Astrocyte of the cerebellum (primary cell): ENCODE measurements at regions not wholly inside any gene's neighbourhood (a gene's known extent, or its start where the extent isn't known, plus 50 kb on each side); places are given as distances from the start of the nearest gene placed in this dataset.
"Not testable (repeated sequence)": the region's sequence is repeated elsewhere in the genome, so short reads cannot be mapped to it uniquely, and the experiment has no call there.

ENCODE experiments used
- DNase-seq: peaks from one replicate; pipeline ENCODE4 v3.0.0-alpha.2; 2011; ENCODE audit warnings: low read depth
- H3K4me3 ChIP-seq: 2 replicates; pipeline ENCODE4 v1.5.1; 2011; ENCODE audit warnings: mild to moderate bottlenecking, low read depth, low read length, moderate library complexity
- CTCF ChIP-seq: IDR thresholded peaks from 2 replicates; pipeline ENCODE4 v1.5.1; 2012; ENCODE audit warnings: low read length, low read depth, moderate library complexity, mild to moderate bottlenecking; ENCODE audit errors: missing control alignments
- in situ Hi-C: cut with HindIII; loops from 2 replicates; pipeline ENCODE4 v1.10.0; 2017; ENCODE audit warnings: low sequenced_read_pairs

GRCh38 chrX:63551856-63552255 lies 200.7 kb upstream of the SPIN4 start:
- no peak for TF ChIP-seq CTCF
- no peak for DNase-seq
- no peak overlapping the region for H3K4me3 ChIP-seq
- in situ Hi-C loops, result no loop called here

- DNase-seq, result no peak
- no peak overlapping the region for H3K4me3 ChIP-seq
- in situ Hi-C loops, result no loop called here
- no peak for TF ChIP-seq CTCF
Observed at GRCh38 chrX:63530654-63531053, 179.5 kb upstream of the SPIN4 start.

- in situ Hi-C loops, result no loop called here
- no peak for TF ChIP-seq CTCF
- DNase-seq, result no peak
Observed at GRCh38 chrX:63529961-63530360, 178.8 kb upstream of the SPIN4 start.

GRCh38 chrX:63526863-63527262 lies 175.7 kb upstream of the SPIN4 start:
- no peak for DNase-seq
- no peak overlapping the region for H3K4me3 ChIP-seq
- no peak for TF ChIP-seq CTCF
- in situ Hi-C loops, result no loop called here

More at GRCh38 chrX:63529961-63530360, 178.8 kb upstream of the SPIN4 start:
- H3K4me3 ChIP-seq, result no peak overlapping the region

DNA sequence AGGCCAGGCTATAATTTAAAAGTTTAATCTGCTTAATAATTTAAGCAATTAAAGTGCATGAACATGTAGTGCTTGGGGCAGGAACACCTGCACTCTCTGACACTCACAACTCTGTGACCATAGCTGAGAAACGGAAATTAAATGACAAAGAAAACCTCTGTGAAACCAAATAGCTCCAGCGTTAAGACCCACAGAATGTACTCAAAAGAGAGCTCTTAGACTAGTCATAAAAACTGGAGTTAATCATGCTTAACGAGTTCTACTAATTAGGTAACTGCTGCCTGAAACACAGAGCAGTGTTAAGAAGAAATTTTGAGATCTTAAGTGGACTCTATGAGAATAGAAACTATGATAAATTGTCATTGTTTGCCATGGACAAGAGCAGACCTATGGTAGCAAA lies 174.4 kb upstream of the SPIN4 start:
- no peak overlapping the region for H3K4me3 ChIP-seq
- in situ Hi-C loops, result no loop called here
- DNase-seq, result no peak
- TF ChIP-seq CTCF, result no peak

GRCh38 chrX:63519368-63519767 lies 168.2 kb upstream of the SPIN4 start:
- DNase-seq, in situ Hi-C loops, H3K4me3 ChIP-seq: not testable (repeated sequence)

- H3K4me3 ChIP-seq, result no peak overlapping the region
- DNase-seq, result no peak
- no peak for TF ChIP-seq CTCF
- in situ Hi-C loops, result no loop called here
Observed at GRCh38 chrX:63514569-63515080, 163.5 kb upstream of the SPIN4 start.
